HL-60 (cell line): ENCODE measurements at regions not wholly inside any gene's neighbourhood (a gene's known extent, or its start where the extent isn't known, plus 50 kb on each side); places are given as distances from the start of the nearest gene placed in this dataset.
"Not testable (repeated sequence)": the region's sequence is repeated elsewhere in the genome, so short reads cannot be mapped to it uniquely, and the experiment has no call there.

Source experiments
- DNase-seq, 2 experiments: peaks; one replicate each; pipeline ENCODE4 v3.0.0-alpha.2; 2010 to 2020; ENCODE audit warnings: low read depth in 1 of 2, low spot score in 1 of 2
- H3K27ac ChIP-seq: fragments of 250-450 bp; sonication (Bioruptor Pico); replicated peaks from 2 replicates; pipeline ENCODE4 v1.5.1; 2020; ENCODE audit warnings: mild to moderate bottlenecking, moderate library complexity
- H3K27me3 ChIP-seq: fragments of 250-450 bp; sonication (Bioruptor Pico); 2 replicates; pipeline ENCODE4 v1.5.1; 2021; ENCODE audit warnings: mild to moderate bottlenecking, moderate library complexity; ENCODE audit not compliant: insufficient read depth, poor library complexity, severe bottlenecking
- H3K4me3 ChIP-seq: replicated peaks from 2 replicates; pipeline ENCODE4 v1.5.1; 2011; ENCODE audit warnings: mild to moderate bottlenecking, control low read depth, low read length; ENCODE audit not compliant: insufficient read depth
- CTCF ChIP-seq: IDR thresholded peaks from one replicate; pipeline ENCODE4 v1.5.1; 2011; ENCODE audit warnings: low read length, control low read depth, inconsistent platforms; ENCODE audit not compliant: insufficient read depth
- GABPA ChIP-seq: IDR thresholded peaks from 2 replicates; pipeline ENCODE4 v1.6.1; 2012; ENCODE audit warnings: low read depth
- POLR2AphosphoS5 ChIP-seq: IDR thresholded peaks from 2 replicates; pipeline ENCODE4 v1.6.1; 2012; ENCODE audit warnings: low read depth
- REST ChIP-seq: IDR thresholded peaks from 2 replicates; pipeline ENCODE4 v1.6.1; 2012; ENCODE audit warnings: low read depth; ENCODE audit not compliant: insufficient replicate concordance
- SPI1 ChIP-seq: IDR thresholded peaks from 2 replicates; pipeline ENCODE4 v1.6.1; 2012; ENCODE audit warnings: low read depth, mild to moderate bottlenecking, borderline replicate concordance

GRCh38 chr5:99045871-99046270 is 117.1 kb upstream of the CHD1 start:
- no peak for DNase-seq
- Histone ChIP-seq H3K27me3 (no peaks in the 10 kb centered on the region), H3K4me3 (no peak overlapping the region), H3K27ac (no peak overlapping the region)
- no peak for TF ChIP-seq POLR2AphosphoS5
- TF ChIP-seq SPI1: no peak
- TF ChIP-seq GABPA: no peak
- no peak for TF ChIP-seq REST
- no peak for TF ChIP-seq CTCF

- H3K27ac ChIP-seq, H3K27me3 ChIP-seq: not testable (repeated sequence)
Measured at GRCh38 chr5:99043257-99043656, 114.5 kb upstream of the CHD1 start.

GRCh38 chr5:99037668-99038067 is 108.9 kb upstream of the CHD1 start:
- DNase-seq: no peak
- Histone ChIP-seq H3K4me3 (no peak overlapping the region), H3K27ac (no peak overlapping the region), H3K27me3 (no peaks in the 10 kb centered on the region)
- no peak for TF ChIP-seq POLR2AphosphoS5
- TF ChIP-seq CTCF: no peak
- TF ChIP-seq SPI1: no peak
- no peak for TF ChIP-seq REST
- no peak for TF ChIP-seq GABPA

More at GRCh38 chr5:99043257-99043656, 114.5 kb upstream of the CHD1 start:
- DNase-seq, H3K4me3 ChIP-seq: not testable (repeated sequence)

GRCh38 chr5:99035942-99036341 is 107.1 kb upstream of the CHD1 start:
- DNase-seq: no peak

More at GRCh38 chr5:99035942-99036341, 107.1 kb upstream of the CHD1 start:
- H3K4me3 ChIP-seq: no peak overlapping the region
- TF ChIP-seq REST: no peak
- TF ChIP-seq POLR2AphosphoS5: no peak
- no peak for TF ChIP-seq GABPA
- no peak for TF ChIP-seq CTCF
- no peak for TF ChIP-seq SPI1
- no peak overlapping the region for H3K27ac ChIP-seq
- no peaks in the 10 kb centered on the region for H3K27me3 ChIP-seq
